Neuronal stem cell (in vitro differentiated cells): ENCODE measurements at regions not wholly inside any gene's neighbourhood (a gene's known extent, or its start where the extent isn't known, plus 50 kb on each side); places are given as distances from the start of the nearest gene placed in this dataset.

Experiments used
- DNase-seq: peaks from one replicate; pipeline ENCODE4 v3.0.0-alpha.2; 2013; ENCODE audit warnings: low spot score
- H2AFZ ChIP-seq: one replicate; pipeline ENCODE4 v1.6.1; 2013; ENCODE audit warnings: mild to moderate bottlenecking, low read length, inconsistent platforms
- H2AK5ac ChIP-seq: 2 replicates; pipeline ENCODE4 v1.6.1; 2013; ENCODE audit warnings: low read depth, mild to moderate bottlenecking, inconsistent platforms, low read length, moderate library complexity, mixed read lengths
- H2BK120ac ChIP-seq: 2 replicates; pipeline ENCODE4 v1.6.1; 2013; ENCODE audit warnings: low read depth, mild to moderate bottlenecking, inconsistent platforms, low read length, moderate library complexity, mixed read lengths
- H2BK12ac ChIP-seq: one replicate; pipeline ENCODE4 v1.6.1; 2013; ENCODE audit warnings: low read length, inconsistent platforms
- H2BK15ac ChIP-seq: 2 replicates; pipeline ENCODE4 v1.6.1; 2013; ENCODE audit warnings: mild to moderate bottlenecking, low read length, inconsistent platforms, mixed read lengths
- H2BK5ac ChIP-seq: one replicate; pipeline ENCODE4 v1.6.1; 2013; ENCODE audit warnings: inconsistent platforms, mild to moderate bottlenecking, low read length, moderate library complexity
- H3K14ac ChIP-seq: one replicate; pipeline ENCODE4 v1.6.1; 2013; ENCODE audit warnings: low read length, inconsistent platforms
- H3K18ac ChIP-seq: 2 replicates; pipeline ENCODE4 v1.6.1; 2013; ENCODE audit warnings: low read length, inconsistent platforms
- H3K23ac ChIP-seq: 2 replicates; pipeline ENCODE4 v1.6.1; 2013; ENCODE audit warnings: low read depth, mild to moderate bottlenecking, mixed read lengths, low read length, inconsistent platforms; ENCODE audit not compliant: poor library complexity
- H3K27ac ChIP-seq: replicated peaks from 3 replicates; pipeline ENCODE4 v1.5.1; 2013; ENCODE audit warnings: low read length, inconsistent platforms
- H3K27me3 ChIP-seq, 3 experiments: 2 replicates each; pipeline ENCODE4 v1.6.1; 2013; ENCODE audit warnings: low read length in 3 of 3, mild to moderate bottlenecking in 2 of 3, inconsistent platforms in 1 of 3, low read depth in 1 of 3, mixed read lengths in 1 of 3, moderate library complexity in 1 of 3; ENCODE audit not compliant: control insufficient read depth in 3 of 3, insufficient read depth in 3 of 3
- H3K36me3 ChIP-seq, 2 donors: replicated peaks in 1 of 2; 2 replicates each; pipeline ENCODE4 v1.6.1; 2013; ENCODE audit warnings: low read length in 2 of 2; ENCODE audit not compliant: control insufficient read depth in 2 of 2, insufficient read depth in 2 of 2
- H3K4ac ChIP-seq: 2 replicates; pipeline ENCODE4 v1.6.1; 2013; ENCODE audit warnings: inconsistent platforms, mild to moderate bottlenecking, low read length, moderate library complexity
- H3K4me1 ChIP-seq, 2 donors: 1 replicate in 1 of 2; 2 replicates in 1 of 2; pipeline ENCODE4 v1.6.1; 2013; ENCODE audit warnings: low read length in 2 of 2, low read depth in 1 of 2; ENCODE audit not compliant: control insufficient read depth in 2 of 2, insufficient read depth in 1 of 2
- H3K4me2 ChIP-seq: one replicate; pipeline ENCODE4 v1.6.1; 2013; ENCODE audit warnings: mild to moderate bottlenecking, low read length, inconsistent platforms; ENCODE audit not compliant: insufficient read depth, poor library complexity, severe bottlenecking
- H3K4me3 ChIP-seq, 2 donors: 2 replicates each; pipeline ENCODE4 v1.5.1; 2013; ENCODE audit warnings: low read length in 2 of 2, mild to moderate bottlenecking in 2 of 2, inconsistent platforms in 1 of 2, moderate library complexity in 1 of 2
- H3K79me1 ChIP-seq: one replicate; pipeline ENCODE4 v1.6.1; 2013; ENCODE audit warnings: low read depth, mild to moderate bottlenecking, inconsistent platforms, low read length, moderate library complexity
- H3K9ac ChIP-seq: one replicate; pipeline ENCODE4 v1.6.1; 2013; ENCODE audit warnings: mild to moderate bottlenecking, low read depth, low read length, inconsistent platforms; ENCODE audit not compliant: poor library complexity
- H3K9me3 ChIP-seq, 2 donors: replicated peaks in 1 of 2; 2 replicates each; pipeline versions ENCODE3 to v1.6.1; 2013; ENCODE audit warnings: low read length in 2 of 2, mild to moderate bottlenecking in 2 of 2, inconsistent platforms in 1 of 2, low read depth in 1 of 2, mixed read lengths in 1 of 2, moderate library complexity in 1 of 2; ENCODE audit not compliant: control insufficient read depth in 2 of 2, insufficient read depth in 1 of 2
- H4K8ac ChIP-seq: one replicate; pipeline ENCODE4 v1.6.1; 2013; ENCODE audit warnings: low read depth, mild to moderate bottlenecking, inconsistent platforms, low read length, moderate library complexity
- H4K91ac ChIP-seq: one replicate; pipeline ENCODE4 v1.6.1; 2013; ENCODE audit warnings: low read length, low read depth, mild to moderate bottlenecking, inconsistent platforms; ENCODE audit not compliant: poor library complexity
- WGBS, 2 donors: extraction: QIAGEN DNeasy Blood & Tissue Kit; methylation state at CpG; one replicate each; pipeline ENCODE4 v1.1.7; 2013; ENCODE audit warnings: missing lambda C conversion rate in 2 of 2, mixed read lengths in 1 of 2; ENCODE audit not compliant: insufficient read length in 2 of 2, insufficient replicate concordance in 1 of 2; ENCODE audit errors: extremely low coverage in 2 of 2; 5-methylcytosine and 5-hydroxymethylcytosine counted together

DNA sequence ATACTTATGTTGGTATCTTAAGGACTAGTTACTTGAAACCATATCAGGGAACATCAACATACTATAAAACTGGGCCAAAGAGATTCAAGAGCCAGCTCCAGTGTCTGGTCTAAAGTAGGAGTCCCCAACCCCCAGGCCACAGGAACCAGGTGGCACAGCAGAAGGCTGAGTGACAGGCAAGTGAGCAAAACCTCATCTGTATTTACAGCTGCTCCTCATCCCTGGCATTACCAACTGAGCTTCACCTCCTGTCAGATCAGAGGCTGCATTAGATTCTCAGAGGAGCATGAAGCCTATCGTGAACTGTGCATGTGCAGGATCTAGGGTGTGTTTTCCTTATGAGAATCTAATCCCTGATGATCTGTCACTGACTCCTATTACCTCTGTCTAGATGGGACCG, 581.6 kb upstream of the CDH9 start:
- H4K8ac ChIP-seq: no peak overlapping the region
- no peak overlapping the region for H2BK5ac ChIP-seq
- H4K91ac ChIP-seq: no peak overlapping the region
- H3K9me3 ChIP-seq: peaks cover 2 to 4% of the 10 kb centered on the region in 2 donors
- H3K36me3 ChIP-seq: no peaks in the 10 kb centered on the region
- H3K18ac ChIP-seq: no peak overlapping the region
- H3K79me1 ChIP-seq: no peaks in the 10 kb centered on the region
- DNase-seq: no peak
- H3K4me1 ChIP-seq: no peaks in the 10 kb centered on the region
- no peak overlapping the region for H3K27ac ChIP-seq
- H3K9ac ChIP-seq: no peak overlapping the region
- H2AFZ ChIP-seq: no peak overlapping the region
- H3K27me3 ChIP-seq: no peaks in the 10 kb centered on the region
- WGBS, 2 donors: no CpG with 5 or more reads among the region's 2 CpGs
- no peak overlapping the region for H3K23ac ChIP-seq
- H3K4ac ChIP-seq: no peak overlapping the region
- no peak overlapping the region for H2BK15ac ChIP-seq
- H3K14ac ChIP-seq: no peak overlapping the region
- no peak overlapping the region for H3K4me3 ChIP-seq
- H3K4me2 ChIP-seq: no peak overlapping the region
- H2BK12ac ChIP-seq: no peak overlapping the region
- no peak overlapping the region for H2BK120ac ChIP-seq
- no peak overlapping the region for H2AK5ac ChIP-seq

DNA sequence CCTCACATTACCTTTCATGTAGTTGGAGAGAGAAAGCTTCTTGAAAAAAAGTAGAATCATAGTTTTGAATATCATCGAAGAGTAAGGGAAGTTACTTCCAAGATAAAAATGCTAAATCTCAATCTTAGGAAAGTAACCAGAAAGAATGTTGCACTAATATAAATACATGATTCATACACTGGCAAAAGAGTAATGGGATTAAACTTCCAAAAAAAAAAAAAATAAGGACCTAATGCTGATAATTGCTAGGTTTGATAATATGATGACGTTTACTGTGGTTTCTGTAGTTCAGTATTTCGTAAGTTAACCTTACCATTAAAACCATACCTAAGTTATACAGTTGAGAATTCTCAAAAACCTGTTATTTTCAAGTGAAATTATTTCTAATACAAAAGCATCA, 573.8 kb upstream of the CDH9 start:
- Histone ChIP-seq H3K4me2 (no peak overlapping the region), H3K18ac (no peak overlapping the region), H4K91ac (no peak overlapping the region), H3K27me3 (no peaks in the 10 kb centered on the region), H3K4me1 (no peaks in the 10 kb centered on the region), H3K9me3 (peaks cover 0 to 2% of the 10 kb centered on the region in 2 donors), H3K4me3 (no peak overlapping the region), H3K23ac (no peak overlapping the region), H2BK12ac (no peak overlapping the region), H3K36me3 (no peaks in the 10 kb centered on the region), H3K4ac (no peak overlapping the region), H3K79me1 (no peaks in the 10 kb centered on the region), H3K27ac (no peak overlapping the region), H4K8ac (no peak overlapping the region), H3K14ac (no peak overlapping the region), H2BK120ac (no peak overlapping the region), H3K9ac (no peak overlapping the region), H2AK5ac (no peak overlapping the region), H2AFZ (no peak overlapping the region), H2BK5ac (no peak overlapping the region), H2BK15ac (no peak overlapping the region)
- no peak for DNase-seq
- no CpG with 5 or more reads among the region's 3 CpGs for WGBS, 2 donors

DNA sequence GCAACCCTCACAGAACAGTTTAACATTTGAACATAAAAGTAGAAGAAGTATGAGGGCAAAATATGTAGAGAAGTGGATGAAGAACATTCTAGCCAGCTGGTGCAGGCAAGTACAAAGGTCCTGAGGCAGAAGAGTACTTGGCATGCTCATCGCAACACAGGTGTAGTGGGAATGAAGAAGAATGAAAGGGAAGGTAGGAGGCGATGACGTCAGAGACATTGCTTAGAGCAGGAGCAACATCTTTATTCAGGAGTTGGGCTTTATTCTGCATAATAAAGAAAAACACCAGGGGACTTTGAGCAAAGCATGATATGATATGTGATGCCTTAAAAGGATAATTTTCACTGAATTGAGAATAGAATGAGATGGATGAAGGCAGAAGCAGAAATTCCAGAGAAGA, 570.6 kb upstream of the CDH9 start:
- Histone ChIP-seq H3K4me2 (no peak overlapping the region), H3K9me3 (no peaks in the 10 kb centered on the region), H3K4me1 (no peaks in the 10 kb centered on the region), H3K4ac (no peak overlapping the region), H4K91ac (no peak overlapping the region), H3K18ac (no peak overlapping the region), H2AFZ (no peak overlapping the region), H3K14ac (no peak overlapping the region), H3K36me3 (no peaks in the 10 kb centered on the region), H4K8ac (no peak overlapping the region), H2BK15ac (no peak overlapping the region), H3K9ac (no peak overlapping the region), H2BK5ac (no peak overlapping the region), H3K4me3 (no peak overlapping the region), H2BK12ac (no peak overlapping the region), H3K23ac (no peak overlapping the region), H3K79me1 (no peaks in the 10 kb centered on the region), H2AK5ac (no peak overlapping the region), H3K27ac (no peak overlapping the region), H3K27me3 (no peaks in the 10 kb centered on the region), H2BK120ac (no peak overlapping the region)
- WGBS, 2 donors: no CpG with 5 or more reads among the region's 3 CpGs
- DNase-seq: no peak

DNA sequence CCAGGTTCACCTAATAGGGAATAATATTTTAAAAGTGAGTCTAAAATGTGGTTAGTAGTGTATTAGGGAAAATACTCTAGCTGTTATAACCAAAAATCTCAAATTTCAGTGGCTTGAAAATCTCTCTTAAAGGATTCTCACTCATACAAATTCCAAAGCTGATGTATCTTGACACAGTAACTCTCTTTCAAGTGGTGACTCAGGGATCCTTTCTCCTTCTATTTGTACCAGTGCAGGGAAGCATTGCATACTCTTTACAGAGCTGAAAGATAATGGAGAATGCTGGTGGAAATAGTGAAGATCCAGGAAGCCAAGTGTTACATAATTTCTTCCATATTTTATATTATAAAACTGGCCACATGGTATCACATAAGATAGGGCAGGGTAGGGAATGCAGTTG, 560.2 kb upstream of the CDH9 start:
- Histone ChIP-seq H2BK120ac (no peak overlapping the region), H3K27me3 (no peaks in the 10 kb centered on the region), H3K4me1 (no peaks in the 10 kb centered on the region), H3K36me3 (no peaks in the 10 kb centered on the region), H3K18ac (no peak overlapping the region), H3K27ac (no peak overlapping the region), H3K23ac (no peak overlapping the region), H2AK5ac (no peak overlapping the region), H2BK12ac (no peak overlapping the region), H3K9ac (no peak overlapping the region), H2BK15ac (no peak overlapping the region), H3K4me3 (no peak overlapping the region), H3K14ac (no peak overlapping the region), H3K79me1 (no peaks in the 10 kb centered on the region), H4K8ac (no peak overlapping the region), H3K9me3 (no peaks in the 10 kb centered on the region), H2AFZ (no peak overlapping the region), H3K4me2 (no peak overlapping the region), H3K4ac (no peak overlapping the region), H4K91ac (no peak overlapping the region), H2BK5ac (no peak overlapping the region)
- DNase-seq: no peak
